Esophagus squamous epithelium (tissue), 5 donors: ENCODE measurements at regions not wholly inside any gene's neighbourhood (a gene's known extent, or its start where the extent isn't known, plus 50 kb on each side); places are given as distances from the start of the nearest gene placed in this dataset.
A peak's percentile ranks its signal among the peaks of the same experiment; 100 is the strongest.

Experiments used
- DNase-seq: peaks from one replicate; lab custom pipeline; 2025; lab: John Stamatoyannopoulos, UW
- H3K27ac ChIP-seq, 4 donors: fragments of 200-600 bp; sonication (generic); one replicate each; pipeline ENCODE4 v1.5.1; 2016 to 2019; ENCODE audit warnings: mild to moderate bottlenecking in 1 of 4
- H3K27me3 ChIP-seq, 4 donors: fragments of 200-600 bp; sonication (generic); 1 replicate in 3 of 4; 2 replicates in 1 of 4; pipeline versions ENCODE4 v1.5.1 to v1.6.0; 2017 to 2021; ENCODE audit warnings: antibody characterized with exemption in 1 of 4
- H3K36me3 ChIP-seq, 3 donors: fragments of 200-600 bp; sonication (generic); one replicate each; pipeline ENCODE4 v1.5.1; 2016 to 2019
- H3K4me1 ChIP-seq, 3 donors: fragments of 200-600 bp; sonication (generic); one replicate each; pipeline ENCODE4 v1.5.1; 2017 to 2019
- H3K4me3 ChIP-seq, 4 donors: fragments of 200-600 bp; sonication (generic); 1 replicate in 3 of 4; 2 replicates in 1 of 4; pipeline ENCODE4 v1.5.1; 2016 to 2019; ENCODE audit warnings: mild to moderate bottlenecking in 2 of 4, moderate library complexity in 1 of 4
- H3K9me3 ChIP-seq, 3 donors: fragments of 200-600 bp; sonication (generic); one replicate each; pipeline ENCODE4 v1.5.1; 2016 to 2019
- POLR2A ChIP-seq, 4 donors: fragments of 450-650 bp; IDR thresholded peaks; one replicate each; pipeline ENCODE4 v1.6.1; 2017; ENCODE audit warnings: antibody characterized with exemption in 4 of 4, mild to moderate bottlenecking in 4 of 4, moderate library complexity in 3 of 4
- WGBS, 2 donors: methylation state at CpG; one replicate each; pipeline ENCODE4 v1.1.5; 2018; 5-methylcytosine and 5-hydroxymethylcytosine counted together
- intact Hi-C: fragments of 100-400 bp; cut with DNase I; formaldehyde crosslinking; loops from one replicate; pipeline ENCODE4 v1.15.0; 2022
- TF ChIP-seq, protein P1 (sequence below), 6 experiments: fragments of 450-650 bp in 4 of 6; fragments of 200-600 bp in 2 of 6; sonication (generic) in 2 of 6; IDR thresholded peaks; one replicate each; pipeline ENCODE4 v1.5.1; 2016 to 2019; ENCODE audit warnings: antibody characterized with exemption in 6 of 6, mild to moderate bottlenecking in 4 of 6, moderate library complexity in 4 of 6
- donor health status: DM: yes; HTN: yes; CAD: no.

DNA sequence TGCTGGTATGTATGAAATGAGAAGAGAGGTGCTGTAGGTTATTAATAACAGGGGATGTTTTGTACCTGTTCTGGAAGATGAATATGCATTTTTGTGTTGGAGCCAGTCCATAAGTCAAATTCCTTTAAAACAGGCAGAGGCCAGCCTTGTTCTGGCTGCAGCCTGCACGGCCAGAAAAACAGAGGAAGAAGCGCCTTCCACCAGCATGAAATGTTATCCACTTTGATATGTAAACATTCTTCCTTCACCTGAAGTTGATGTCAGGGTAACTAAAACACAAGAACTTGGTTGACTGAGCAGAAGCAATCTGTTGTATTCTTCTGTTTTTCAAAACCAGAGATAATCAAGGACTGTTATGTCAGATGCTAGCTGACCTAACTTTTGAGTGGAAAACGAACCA, 237.9 kb upstream of the PLEKHG7 start:
- H3K9me3 ChIP-seq: no peaks in the 10 kb centered on the region
- TF ChIP-seq, protein P1, sequence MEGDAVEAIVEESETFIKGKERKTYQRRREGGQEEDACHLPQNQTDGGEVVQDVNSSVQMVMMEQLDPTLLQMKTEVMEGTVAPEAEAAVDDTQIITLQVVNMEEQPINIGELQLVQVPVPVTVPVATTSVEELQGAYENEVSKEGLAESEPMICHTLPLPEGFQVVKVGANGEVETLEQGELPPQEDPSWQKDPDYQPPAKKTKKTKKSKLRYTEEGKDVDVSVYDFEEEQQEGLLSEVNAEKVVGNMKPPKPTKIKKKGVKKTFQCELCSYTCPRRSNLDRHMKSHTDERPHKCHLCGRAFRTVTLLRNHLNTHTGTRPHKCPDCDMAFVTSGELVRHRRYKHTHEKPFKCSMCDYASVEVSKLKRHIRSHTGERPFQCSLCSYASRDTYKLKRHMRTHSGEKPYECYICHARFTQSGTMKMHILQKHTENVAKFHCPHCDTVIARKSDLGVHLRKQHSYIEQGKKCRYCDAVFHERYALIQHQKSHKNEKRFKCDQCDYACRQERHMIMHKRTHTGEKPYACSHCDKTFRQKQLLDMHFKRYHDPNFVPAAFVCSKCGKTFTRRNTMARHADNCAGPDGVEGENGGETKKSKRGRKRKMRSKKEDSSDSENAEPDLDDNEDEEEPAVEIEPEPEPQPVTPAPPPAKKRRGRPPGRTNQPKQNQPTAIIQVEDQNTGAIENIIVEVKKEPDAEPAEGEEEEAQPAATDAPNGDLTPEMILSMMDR (IDR thresholded peaks at IDR 0.05): no peak
- TF ChIP-seq POLR2A (IDR thresholded peaks at IDR 0.05): no peak
- H3K36me3 ChIP-seq: no peaks in the 10 kb centered on the region
- H3K4me1 ChIP-seq: peaks cover 0 to 10% (median 0%) of the 10 kb centered on the region in 3 donors
- no peak overlapping the region for H3K4me3 ChIP-seq
- DNase-seq: no peak
- H3K27ac ChIP-seq: no peak overlapping the region
- 39 to 43% methylated on average over 3 of the region's 3 CpGs for WGBS, 2 donors
- H3K27me3 ChIP-seq: no peaks in the 10 kb centered on the region
- intact Hi-C loops: no loop called here

DNA sequence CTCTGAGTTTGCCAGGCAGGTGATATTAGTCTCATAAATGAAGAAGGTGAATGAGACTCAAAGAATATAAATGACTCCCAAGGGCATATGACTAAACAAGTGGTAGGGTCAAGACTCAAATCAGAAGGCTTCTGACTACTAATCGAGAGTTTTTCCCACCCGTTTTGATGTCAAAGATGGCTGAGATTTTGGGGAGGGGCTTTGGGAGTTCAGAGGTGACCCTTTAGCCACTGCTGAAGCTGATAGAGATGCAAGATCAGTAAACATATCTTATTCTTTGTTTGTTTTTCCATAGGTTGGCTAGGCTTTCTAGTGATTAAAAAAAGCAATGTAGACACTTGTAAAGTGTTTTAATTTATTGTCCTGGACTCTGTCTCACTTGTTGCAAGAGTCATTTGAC, 239.6 kb upstream of the PLEKHG7 start:
- no peak for DNase-seq
- TF ChIP-seq POLR2A (IDR thresholded peaks at IDR 0.05): no peak
- TF ChIP-seq, protein P1 (IDR thresholded peaks at IDR 0.05): no peak
- Histone ChIP-seq H3K27me3 (no peaks in the 10 kb centered on the region), H3K27ac (no peak overlapping the region), H3K9me3 (no peaks in the 10 kb centered on the region), H3K4me3 (no peak overlapping the region), H3K4me1 (peaks cover 0 to 10% (median 0%) of the 10 kb centered on the region in 3 donors), H3K36me3 (no peaks in the 10 kb centered on the region)
- WGBS, 2 donors: 79 to 95% methylated on average over 2 of the region's 2 CpGs
- intact Hi-C loops: no loop called here

DNA sequence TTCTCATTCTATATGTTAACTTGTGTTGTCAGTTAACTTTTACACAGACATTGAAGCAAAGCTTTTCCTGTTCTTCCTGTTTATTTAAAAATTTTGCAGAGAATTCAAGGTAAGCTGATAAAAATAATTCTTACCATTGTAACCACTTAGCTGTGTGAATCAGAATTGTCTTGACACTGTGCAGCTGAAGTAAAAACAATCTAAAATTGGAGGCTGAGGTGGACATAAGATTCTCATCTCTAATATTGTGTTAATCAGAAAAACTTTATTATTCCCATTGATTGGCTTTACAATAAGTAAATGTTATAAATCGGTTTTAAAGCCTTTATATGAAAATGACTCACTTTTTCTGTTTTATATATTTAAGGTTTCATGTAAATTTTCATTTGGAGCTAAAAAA, 240.3 kb upstream of the PLEKHG7 start:
- no peak for DNase-seq
- Histone ChIP-seq H3K9me3 (no peaks in the 10 kb centered on the region), H3K36me3 (no peaks in the 10 kb centered on the region), H3K27me3 (no peaks in the 10 kb centered on the region), H3K4me1 (peaks cover 0 to 10% (median 0%) of the 10 kb centered on the region in 3 donors), H3K27ac (no peak overlapping the region), H3K4me3 (no peak overlapping the region)
- TF ChIP-seq POLR2A (IDR thresholded peaks at IDR 0.05): no peak
- TF ChIP-seq, protein P1 (IDR thresholded peaks at IDR 0.05): no peak
- 58 to 74% methylated on average over 1 of the region's 1 CpG for WGBS, 2 donors
- intact Hi-C loops: no loop called here

DNA sequence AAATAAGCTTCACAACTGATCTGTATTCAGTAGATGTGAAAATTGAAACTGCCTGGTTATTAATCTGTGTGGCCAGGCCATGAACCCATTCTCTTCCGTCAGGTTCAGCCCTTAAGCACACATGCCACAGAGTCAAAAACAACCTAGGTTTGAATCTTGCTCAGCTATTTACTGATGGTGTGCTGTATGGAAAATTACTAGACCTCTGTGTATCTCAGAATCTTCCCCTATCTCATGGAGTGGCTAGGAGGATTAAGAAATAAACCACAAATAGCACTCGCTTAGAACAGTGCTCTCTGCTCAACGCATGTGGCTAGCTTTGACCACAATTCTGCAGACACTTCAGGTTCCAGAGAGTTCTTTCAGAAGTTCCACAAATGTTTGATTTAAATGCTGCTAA, 240.7 kb upstream of the PLEKHG7 start:
- no peaks in the 10 kb centered on the region for H3K36me3 ChIP-seq
- no peaks in the 10 kb centered on the region for H3K27me3 ChIP-seq
- peaks cover 0 to 10% (median 0%) of the 10 kb centered on the region in 3 donors for H3K4me1 ChIP-seq
- 68 to 76% methylated on average over 3 of the region's 3 CpGs for WGBS, 2 donors
- peak overlapping the region in 2 of 4 donors; percentile 24 to 29 for H3K27ac ChIP-seq
- TF ChIP-seq, protein P1 (IDR thresholded peaks at IDR 0.05): no peak
- no peak for TF ChIP-seq POLR2A (IDR thresholded peaks at IDR 0.05)
- no peak for DNase-seq
- intact Hi-C loops: no loop called here
- H3K4me3 ChIP-seq: no peak overlapping the region
- H3K9me3 ChIP-seq: no peaks in the 10 kb centered on the region

DNA sequence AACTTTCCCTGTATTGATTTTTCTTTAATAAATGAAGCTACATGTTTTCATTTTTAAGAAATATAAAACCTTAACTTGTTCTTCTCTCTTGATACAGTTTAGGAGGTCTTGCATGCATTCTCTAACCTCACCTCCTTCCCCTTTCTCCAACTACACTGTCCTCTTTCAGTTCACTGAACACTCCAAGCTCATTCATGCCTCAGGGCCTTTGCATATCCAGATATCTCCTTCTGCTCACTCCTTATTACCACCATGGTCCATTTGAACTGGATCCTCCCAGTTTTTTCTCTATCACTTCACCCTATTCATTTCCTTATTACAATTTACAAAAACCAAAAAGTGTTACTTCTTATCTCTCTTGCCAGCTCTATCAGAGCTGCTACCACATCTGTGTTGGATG, 242.9 kb upstream of the PLEKHG7 start:
- no peaks in the 10 kb centered on the region for H3K9me3 ChIP-seq
- H3K27ac ChIP-seq: no peak overlapping the region
- H3K36me3 ChIP-seq: no peaks in the 10 kb centered on the region
- H3K4me3 ChIP-seq: no peak overlapping the region
- DNase-seq: no peak
- no peaks in the 10 kb centered on the region for H3K27me3 ChIP-seq
- intact Hi-C loops: no loop called here
- TF ChIP-seq, protein P1 (IDR thresholded peaks at IDR 0.05): no peak
- TF ChIP-seq POLR2A (IDR thresholded peaks at IDR 0.05): no peak
- H3K4me1 ChIP-seq: peaks cover 0 to 2% (median 0%) of the 10 kb centered on the region in 3 donors
